ENCODE measurements at regions not wholly inside any gene's neighbourhood (a gene's known extent, or its start where the extent isn't known, plus 50 kb on each side); places are given as distances from the start of the nearest gene placed in this dataset.

- TF ChIP-seq POLR2A (IDR thresholded peaks at IDR 0.05) (no peak), CTCF (IDR thresholded peaks at IDR 0.05) (no peak)
Observed at GRCh38 chr2:102078773-102079172, 63.8 kb upstream of the IL1R1 start.

All from body of pancreas (tissue), 4 donors.